NT2/D1 (cell line): ENCODE measurements at regions not wholly inside any gene's neighbourhood (a gene's known extent, or its start where the extent isn't known, plus 50 kb on each side); places are given as distances from the start of the nearest gene placed in this dataset.

ENCODE experiments used
- SUZ12 ChIP-seq: IDR thresholded peaks from 2 replicates; pipeline ENCODE4 v1.6.1; 2011; ENCODE audit not compliant: insufficient read length, insufficient read depth; ENCODE audit errors: extremely low read depth
- YY1 ChIP-seq: IDR thresholded peaks from 2 replicates; pipeline ENCODE4 v1.6.1; 2011; ENCODE audit not compliant: insufficient read length, insufficient read depth
- ZNF274 ChIP-seq: IDR thresholded peaks from 2 replicates; pipeline ENCODE4 v1.6.1; 2011; ENCODE audit warnings: mild to moderate bottlenecking, low read depth, low read length

DNA sequence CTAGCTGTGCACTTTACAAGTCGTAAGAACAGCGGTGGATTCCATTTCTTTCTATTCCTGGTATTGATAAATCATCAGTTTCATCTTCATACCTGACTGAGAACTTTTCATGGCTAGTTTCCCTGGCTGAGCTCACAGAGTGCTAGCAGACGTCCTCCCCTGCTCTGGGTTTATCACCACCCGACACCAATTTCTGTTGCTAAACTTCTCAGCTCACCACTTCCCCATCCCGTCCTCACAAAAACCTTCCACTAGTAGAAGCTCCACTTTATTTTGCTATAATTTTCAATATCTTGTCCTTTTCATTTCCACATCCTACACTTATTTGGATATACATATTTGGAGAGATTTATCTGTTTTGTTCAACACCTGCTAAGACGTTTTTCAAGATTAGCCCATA lies 869.4 kb upstream of the FRG1 start:
- no peak for TF ChIP-seq YY1
- TF ChIP-seq ZNF274, result no peak
- no peak for TF ChIP-seq SUZ12
